ENCODE measurements at regions not wholly inside any gene's neighbourhood (a gene's known extent, or its start where the extent isn't known, plus 50 kb on each side); places are given as distances from the start of the nearest gene placed in this dataset.

DNA sequence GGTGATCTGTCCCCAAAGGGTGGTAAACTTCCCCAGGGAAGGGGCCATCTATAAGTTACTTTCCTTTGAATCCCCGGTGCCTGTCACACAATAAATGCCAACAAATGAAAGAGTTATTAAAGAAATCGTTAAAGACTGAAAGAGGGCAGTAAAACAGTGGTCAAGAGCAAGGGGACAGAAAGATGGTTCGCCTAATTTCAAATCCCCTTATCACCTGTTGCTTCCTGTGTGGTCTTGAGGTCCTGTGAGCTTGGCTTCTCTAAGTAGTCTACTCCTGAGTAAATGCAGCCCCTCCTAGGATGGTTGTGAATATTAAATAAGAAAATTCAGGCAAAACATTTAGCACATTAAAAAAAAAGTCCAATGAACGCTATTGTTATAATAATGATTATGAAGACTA is 225.7 kb upstream of the ADAMTS9 start:
- no peak overlapping the region for H3K4me3 ChIP-seq
- H3K27ac ChIP-seq = no peak overlapping the region
- no peaks in the 10 kb centered on the region for H3K4me1 ChIP-seq (replicated peaks)
- no peaks in the 10 kb centered on the region for H3K27me3 ChIP-seq (replicated peaks)
- no peak for DNase-seq (ENCODE audit: low read depth in 1 of 2, low spot score in 2 of 2)
- no peaks in the 10 kb centered on the region for H3K36me3 ChIP-seq
- H3K9me3 ChIP-seq (replicated peaks) = no peaks in the 10 kb centered on the region

DNA sequence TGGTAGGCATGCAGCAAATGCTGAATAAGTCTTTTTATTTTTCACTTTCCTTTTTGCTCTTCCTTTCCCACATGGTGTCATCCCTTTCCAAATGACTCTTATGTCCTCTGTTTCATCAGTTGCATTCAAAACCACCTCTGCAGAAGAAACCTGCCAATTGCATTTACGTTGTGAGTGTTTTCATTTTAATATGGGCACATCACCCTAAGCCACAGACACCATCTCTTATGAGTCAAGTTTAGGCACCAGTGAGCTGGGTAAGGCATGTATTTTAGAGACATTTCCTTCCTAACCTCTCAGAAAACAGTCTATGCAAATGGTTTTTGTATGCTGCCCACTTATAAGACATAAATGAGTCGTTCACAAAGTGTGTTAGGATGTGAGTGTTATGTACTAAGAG is 223.3 kb upstream of the ADAMTS9 start:
- Histone ChIP-seq H3K36me3 (no peaks in the 10 kb centered on the region), H3K4me3 (no peak overlapping the region), H3K27ac (no peak overlapping the region), H3K27me3 (replicated peaks) (no peaks in the 10 kb centered on the region), H3K9me3 (replicated peaks) (no peaks in the 10 kb centered on the region), H3K4me1 (replicated peaks) (no peaks in the 10 kb centered on the region)
- no peak for DNase-seq (ENCODE audit: low read depth in 1 of 2, low spot score in 2 of 2)

DNA sequence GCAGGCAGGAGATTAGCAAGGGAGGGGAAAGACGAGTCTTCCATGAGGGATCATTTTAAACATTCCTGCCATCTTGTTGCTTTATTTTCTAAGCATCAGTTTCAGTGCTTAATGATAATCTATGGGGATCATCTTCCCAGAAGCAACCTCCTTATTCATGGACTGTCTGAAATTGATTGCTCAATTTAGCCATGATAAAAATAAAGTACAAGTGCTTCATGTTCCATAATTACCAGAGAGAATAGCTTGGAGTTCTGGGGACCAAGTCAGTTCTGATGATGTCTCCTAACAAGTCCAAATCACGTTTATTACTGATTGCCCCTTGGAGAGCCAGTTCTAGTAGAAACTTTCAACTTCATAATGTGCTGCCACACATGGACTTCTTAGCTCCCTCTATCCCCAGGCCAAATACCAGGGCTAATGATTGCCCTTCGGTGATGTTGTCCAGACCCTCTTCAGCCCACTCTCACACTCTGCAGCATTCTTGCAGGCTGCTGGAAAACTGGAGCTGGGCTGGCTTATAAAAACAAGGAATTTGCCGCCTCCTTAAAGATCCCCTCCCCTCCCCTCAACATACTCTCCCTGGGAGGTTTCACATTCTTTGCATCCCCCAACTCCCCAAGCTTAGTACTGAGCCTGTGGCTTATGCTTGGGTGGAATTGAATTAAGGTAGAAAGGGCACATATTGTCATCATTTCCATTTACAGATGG is 222.1 kb upstream of the ADAMTS9 start:
- no peak overlapping the region for H3K27ac ChIP-seq
- H3K4me3 ChIP-seq = no peak overlapping the region
- no peaks in the 10 kb centered on the region for H3K36me3 ChIP-seq
- no peak for DNase-seq (ENCODE audit: low read depth in 1 of 2, low spot score in 2 of 2)
- H3K9me3 ChIP-seq (replicated peaks) = no peaks in the 10 kb centered on the region
- H3K27me3 ChIP-seq (replicated peaks) = no peaks in the 10 kb centered on the region
- no peaks in the 10 kb centered on the region for H3K4me1 ChIP-seq (replicated peaks)

DNA sequence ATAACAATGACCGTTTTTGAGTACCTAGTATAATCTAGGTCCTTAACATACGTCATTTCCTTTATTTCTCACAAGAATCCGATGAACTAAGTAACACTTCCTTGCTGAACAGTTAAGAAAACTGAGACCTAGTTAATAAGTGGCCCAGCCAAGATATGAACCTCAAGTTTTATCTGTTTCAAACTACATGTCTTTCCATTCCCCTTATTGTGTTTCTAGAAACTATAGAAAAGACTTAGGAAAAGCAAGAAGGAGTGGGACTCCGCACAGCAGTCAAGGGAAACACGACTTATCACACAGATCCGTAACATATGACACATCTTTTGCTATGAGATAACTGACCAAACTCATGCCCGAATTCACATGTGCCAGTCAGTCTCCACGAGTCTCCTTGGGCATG is 221.2 kb upstream of the ADAMTS9 start:
- Histone ChIP-seq H3K36me3 (no peaks in the 10 kb centered on the region), H3K27me3 (replicated peaks) (no peaks in the 10 kb centered on the region), H3K4me3 (no peak overlapping the region), H3K4me1 (replicated peaks) (no peaks in the 10 kb centered on the region), H3K27ac (no peak overlapping the region), H3K9me3 (replicated peaks) (no peaks in the 10 kb centered on the region)
- no peak for DNase-seq (ENCODE audit: low read depth in 1 of 2, low spot score in 2 of 2)

DNA sequence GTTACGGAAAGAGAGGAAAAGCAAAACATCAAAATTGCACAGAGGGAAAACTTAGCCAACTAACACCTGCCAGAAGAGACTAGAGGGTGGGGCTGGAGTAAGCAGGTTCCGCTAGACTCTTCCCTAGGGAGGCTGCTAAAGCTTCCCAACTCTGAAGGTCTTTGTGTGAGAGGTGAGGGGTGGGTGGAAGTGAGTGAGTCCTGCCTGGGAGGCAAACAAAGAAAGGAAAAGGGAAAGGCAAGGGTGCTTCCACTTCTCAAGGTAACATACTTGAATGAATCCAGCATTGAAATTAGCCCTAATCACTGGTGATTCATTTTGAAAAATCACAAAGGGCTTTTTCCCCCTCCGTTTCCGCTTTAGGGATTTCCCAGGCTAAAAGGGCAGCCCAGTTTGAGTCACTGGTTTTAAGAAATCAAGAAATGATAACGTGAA is 220.5 kb upstream of the ADAMTS9 start:
- Histone ChIP-seq H3K9me3 (replicated peaks) (no peaks in the 10 kb centered on the region), H3K36me3 (no peaks in the 10 kb centered on the region), H3K4me1 (replicated peaks) (no peaks in the 10 kb centered on the region), H3K4me3 (no peak overlapping the region), H3K27me3 (replicated peaks) (no peaks in the 10 kb centered on the region), H3K27ac (no peak overlapping the region)
- DNase-seq (ENCODE audit: low read depth in 1 of 2, low spot score in 2 of 2) = no peak

DNA sequence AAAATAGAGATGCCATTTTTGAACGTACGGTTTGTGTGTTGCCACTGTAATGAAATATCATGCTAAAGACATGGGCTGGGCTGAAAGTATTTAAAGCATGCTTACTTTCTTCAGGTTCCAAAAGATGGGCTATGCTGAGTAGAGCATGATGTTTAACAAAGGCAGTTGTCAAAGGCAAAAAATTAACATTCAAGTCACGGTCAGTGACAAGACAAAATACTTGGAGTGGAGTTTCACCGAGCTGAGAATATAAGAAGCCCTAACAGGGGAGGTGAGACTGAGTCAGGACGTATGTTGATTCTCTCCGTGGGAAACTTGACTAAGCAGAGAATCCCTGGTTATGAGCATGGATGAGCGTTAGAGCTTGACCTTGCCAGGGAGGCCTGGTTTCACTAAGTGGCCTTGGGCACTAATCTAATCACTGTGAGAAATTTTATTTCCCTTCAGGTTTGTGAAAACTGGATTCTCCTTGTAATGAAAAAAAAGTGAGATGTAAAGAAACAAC is 218.2 kb upstream of the ADAMTS9 start:
- Histone ChIP-seq H3K4me3 (no peak overlapping the region), H3K4me1 (replicated peaks) (no peaks in the 10 kb centered on the region), H3K27ac (no peak overlapping the region), H3K9me3 (replicated peaks) (no peaks in the 10 kb centered on the region), H3K27me3 (replicated peaks) (no peaks in the 10 kb centered on the region), H3K36me3 (no peaks in the 10 kb centered on the region)
- DNase-seq (ENCODE audit: low read depth in 1 of 2, low spot score in 2 of 2) = no peak

DNA sequence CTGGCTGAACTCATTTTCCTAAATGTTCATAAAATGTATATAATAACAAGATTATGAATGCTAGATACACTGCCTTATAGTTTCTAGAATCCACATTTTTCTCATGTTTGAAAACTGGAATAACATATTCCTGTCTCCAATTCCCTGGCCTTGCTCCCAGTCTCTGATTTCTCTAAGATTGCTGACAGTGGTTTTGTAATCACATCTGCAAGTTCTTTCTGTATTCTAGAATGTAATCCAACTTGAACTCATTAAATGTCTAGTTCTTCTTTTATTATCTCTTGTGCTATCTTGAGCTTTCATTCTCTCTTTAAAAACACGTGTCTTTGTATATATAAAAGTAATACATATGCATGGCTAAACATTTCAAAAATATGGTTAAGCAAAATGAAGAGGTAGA is 215.2 kb upstream of the ADAMTS9 start:
- no peak for DNase-seq (ENCODE audit: low read depth in 1 of 2, low spot score in 2 of 2)
- H3K27ac ChIP-seq = no peak overlapping the region
- H3K4me3 ChIP-seq = no peak overlapping the region
- H3K9me3 ChIP-seq (replicated peaks) = no peaks in the 10 kb centered on the region
- H3K27me3 ChIP-seq (replicated peaks) = no peaks in the 10 kb centered on the region
- no peaks in the 10 kb centered on the region for H3K36me3 ChIP-seq
- H3K4me1 ChIP-seq (replicated peaks) = no peaks in the 10 kb centered on the region

DNA sequence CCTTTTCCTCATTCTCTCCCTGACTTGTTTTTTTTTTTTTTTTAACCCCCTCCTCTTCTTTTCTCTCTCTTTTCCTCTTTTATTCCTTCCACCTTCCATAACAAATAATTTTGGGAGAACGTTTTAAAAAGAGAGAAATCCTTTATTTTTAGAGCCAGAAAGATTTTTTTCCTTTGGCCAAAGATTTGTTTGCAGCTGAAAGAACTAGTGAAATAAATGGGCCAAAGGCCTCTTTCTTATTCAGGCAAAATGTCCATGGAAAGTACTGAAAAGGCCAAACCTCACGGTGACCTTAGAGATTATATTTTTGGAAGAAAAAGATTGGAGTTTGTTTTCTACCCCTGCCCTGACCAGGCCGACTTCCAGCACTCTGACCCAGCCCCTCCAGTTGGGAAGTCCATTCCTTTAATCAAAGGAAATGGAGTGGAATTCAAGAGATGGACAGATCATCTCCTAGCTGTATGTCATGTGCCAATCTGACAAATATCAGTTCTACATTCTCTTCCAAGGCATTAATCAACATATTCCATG is 214.3 kb upstream of the ADAMTS9 start:
- H3K27ac ChIP-seq = no peak overlapping the region
- H3K4me1 ChIP-seq (replicated peaks) = no peaks in the 10 kb centered on the region
- no peaks in the 10 kb centered on the region for H3K36me3 ChIP-seq
- no peak for DNase-seq (ENCODE audit: low read depth in 1 of 2, low spot score in 2 of 2)
- no peaks in the 10 kb centered on the region for H3K27me3 ChIP-seq (replicated peaks)
- no peak overlapping the region for H3K4me3 ChIP-seq
- no peaks in the 10 kb centered on the region for H3K9me3 ChIP-seq (replicated peaks)

DNA sequence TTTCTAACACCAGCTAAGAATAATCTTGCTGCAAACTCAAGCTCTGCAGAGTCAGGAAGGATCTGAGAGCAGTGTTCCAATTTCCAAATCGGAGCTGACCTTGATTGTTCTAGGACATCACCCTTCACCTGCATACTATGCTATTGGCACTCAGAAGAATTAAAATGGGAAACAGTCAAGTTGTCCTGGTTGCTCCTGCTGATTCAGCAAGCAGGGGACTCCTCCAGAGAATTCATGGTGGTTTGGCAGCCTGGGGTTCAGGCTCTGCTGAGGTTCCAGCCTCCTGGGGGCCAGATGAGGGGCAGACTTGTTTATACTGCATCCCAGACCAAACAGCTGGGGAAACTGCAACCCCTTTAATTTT is 213.7 kb upstream of the ADAMTS9 start:
- DNase-seq (ENCODE audit: low read depth in 1 of 2, low spot score in 2 of 2) = no peak
- H3K9me3 ChIP-seq (replicated peaks) = no peaks in the 10 kb centered on the region
- H3K27me3 ChIP-seq (replicated peaks) = no peaks in the 10 kb centered on the region
- H3K4me1 ChIP-seq (replicated peaks) = no peaks in the 10 kb centered on the region
- H3K36me3 ChIP-seq = no peaks in the 10 kb centered on the region
- no peak overlapping the region for H3K4me3 ChIP-seq
- H3K27ac ChIP-seq = no peak overlapping the region

DNA sequence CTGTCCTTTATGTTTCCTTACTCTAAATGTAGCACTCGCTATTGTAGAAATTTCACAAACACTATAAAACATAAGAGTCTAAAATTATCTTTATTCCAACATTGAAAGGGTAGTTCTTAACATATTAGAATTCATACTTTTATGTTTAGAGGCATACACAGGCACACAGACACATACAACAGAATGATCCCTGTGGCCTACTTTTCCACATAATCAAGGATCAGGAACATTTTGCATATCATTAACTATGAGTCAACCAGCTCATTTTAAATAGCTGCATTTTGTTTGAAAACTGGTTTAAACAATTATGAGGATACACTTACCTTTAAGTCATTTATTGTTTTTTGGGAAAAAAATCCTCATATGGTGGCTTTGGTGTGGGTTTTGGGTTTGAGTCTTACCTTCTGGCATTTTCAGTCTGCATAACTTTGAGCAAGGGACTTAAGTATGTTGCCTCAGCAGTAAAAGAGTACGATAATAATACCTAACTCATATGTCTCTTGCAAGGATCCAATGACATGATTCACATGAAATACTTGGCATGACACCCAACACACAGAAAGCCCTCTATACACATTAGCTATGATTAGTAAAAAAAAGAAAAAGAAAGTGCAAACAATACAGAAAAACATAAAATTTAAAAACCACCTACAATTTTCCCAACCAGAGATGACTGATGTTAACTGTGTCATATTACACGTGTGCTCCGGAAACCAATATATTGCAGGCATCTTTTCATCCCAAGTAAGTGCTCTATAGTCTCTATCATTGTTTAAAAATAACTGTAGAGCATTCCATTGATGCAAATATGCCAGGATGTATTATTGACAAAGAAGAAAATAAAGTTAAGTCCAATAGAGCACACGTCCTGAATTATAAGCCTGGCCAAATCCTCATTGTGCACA is 213.1 kb upstream of the ADAMTS9 start:
- Histone ChIP-seq H3K36me3 (no peaks in the 10 kb centered on the region), H3K27ac (no peak overlapping the region), H3K4me3 (no peak overlapping the region), H3K4me1 (replicated peaks) (no peaks in the 10 kb centered on the region), H3K9me3 (replicated peaks) (no peaks in the 10 kb centered on the region), H3K27me3 (replicated peaks) (no peaks in the 10 kb centered on the region)
- no peak for DNase-seq (ENCODE audit: low read depth in 1 of 2, low spot score in 2 of 2)

DNA sequence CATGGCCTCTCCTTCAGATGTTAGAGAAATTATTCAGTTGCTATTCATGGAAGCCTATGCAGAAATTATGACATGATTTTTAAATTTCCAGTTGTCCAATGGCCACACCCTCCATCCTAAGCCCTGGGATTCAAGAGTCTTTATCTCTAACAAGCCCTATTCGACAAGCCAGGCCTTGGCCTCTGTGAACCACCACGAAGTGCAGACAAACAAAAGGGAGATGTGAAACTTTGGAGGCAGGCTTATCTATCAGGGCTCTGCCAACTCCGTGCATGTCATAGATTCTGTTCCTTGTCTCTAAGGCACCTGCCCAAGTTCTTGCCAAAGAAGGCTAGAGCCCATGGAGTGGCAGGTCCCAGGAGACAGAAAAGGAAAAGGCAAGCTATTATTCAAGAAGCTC is 212.4 kb upstream of the ADAMTS9 start:
- H3K9me3 ChIP-seq (replicated peaks) = no peaks in the 10 kb centered on the region

DNA sequence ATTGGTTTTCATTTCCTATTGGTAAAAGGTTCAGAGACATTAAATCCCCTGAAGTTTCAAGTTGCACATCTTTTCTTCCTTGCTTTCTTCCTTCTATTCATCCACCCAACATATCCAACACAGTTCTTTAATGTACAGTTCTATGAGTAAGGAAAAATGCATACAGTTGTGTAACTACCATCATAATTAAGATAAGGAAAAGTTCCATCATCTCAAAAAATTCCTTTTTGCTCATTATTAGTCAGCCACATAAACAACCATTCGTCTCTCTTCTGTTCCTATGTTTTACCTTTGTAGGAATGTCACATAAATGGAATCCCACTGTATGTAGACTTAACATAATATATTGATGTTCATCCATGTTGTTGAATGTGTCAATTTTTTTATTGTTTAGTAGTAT is 211.1 kb upstream of the ADAMTS9 start:
- Histone ChIP-seq H3K4me3 (no peak overlapping the region), H3K9me3 (replicated peaks) (no peaks in the 10 kb centered on the region), H3K27me3 (replicated peaks) (no peaks in the 10 kb centered on the region), H3K27ac (no peak overlapping the region), H3K4me1 (replicated peaks) (no peaks in the 10 kb centered on the region), H3K36me3 (no peaks in the 10 kb centered on the region)
- no peak for DNase-seq (ENCODE audit: low read depth in 1 of 2, low spot score in 2 of 2)

More for the DNA sequence above, 212.4 kb upstream of the ADAMTS9 start:
- no peak overlapping the region for H3K4me3 ChIP-seq
- H3K27me3 ChIP-seq (replicated peaks) = no peaks in the 10 kb centered on the region
- DNase-seq (ENCODE audit: low read depth in 1 of 2, low spot score in 2 of 2) = no peak
- no peaks in the 10 kb centered on the region for H3K4me1 ChIP-seq (replicated peaks)
- no peaks in the 10 kb centered on the region for H3K36me3 ChIP-seq
- H3K27ac ChIP-seq = no peak overlapping the region

DNA sequence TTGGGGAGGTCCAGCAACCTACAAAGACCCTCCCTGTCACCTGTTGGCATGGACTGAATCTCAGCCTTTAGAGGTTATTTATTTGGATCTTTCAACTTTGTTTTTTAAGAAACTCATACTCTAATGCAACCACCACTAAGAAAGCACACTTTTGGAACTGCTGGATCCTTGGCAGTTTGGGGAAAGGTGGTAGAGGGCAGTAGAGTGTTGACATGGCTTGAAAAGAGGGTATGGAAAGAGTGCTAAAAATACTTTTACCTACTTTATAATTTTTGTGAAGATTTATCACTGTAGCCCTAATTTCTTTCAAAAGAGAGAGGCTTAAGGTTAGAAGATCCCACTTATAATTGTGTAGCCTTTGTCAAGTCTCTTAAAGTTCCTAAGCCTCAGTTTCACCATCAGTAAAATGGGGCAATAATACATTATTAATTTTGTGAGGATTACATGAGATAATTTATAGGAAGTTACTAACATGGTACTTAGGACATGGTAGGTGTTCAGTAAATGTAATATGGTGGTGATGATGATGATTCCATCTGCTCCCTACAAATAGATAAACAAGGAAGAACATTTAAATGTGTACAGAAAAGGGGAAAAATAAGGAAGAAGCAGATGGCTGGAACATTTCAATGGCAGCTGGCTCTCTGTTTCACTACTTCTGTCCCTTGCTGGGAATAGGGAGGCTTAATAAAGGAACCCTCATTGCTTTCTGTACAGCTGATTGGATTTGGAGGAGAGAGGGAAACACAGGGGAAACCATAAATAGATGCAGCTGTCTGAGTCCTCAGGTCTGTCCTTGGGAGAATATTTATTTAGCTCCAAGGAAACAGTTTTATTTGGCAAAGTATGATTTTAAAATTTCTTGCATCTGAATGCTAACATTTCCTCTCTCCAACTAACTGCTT is 208.4 kb upstream of the ADAMTS9 start:
- no peak for DNase-seq (ENCODE audit: low read depth in 1 of 2, low spot score in 2 of 2)
- Histone ChIP-seq H3K4me3 (no peak overlapping the region), H3K27me3 (replicated peaks) (no peaks in the 10 kb centered on the region), H3K4me1 (replicated peaks) (no peaks in the 10 kb centered on the region), H3K9me3 (replicated peaks) (no peaks in the 10 kb centered on the region), H3K36me3 (no peaks in the 10 kb centered on the region), H3K27ac (no peak overlapping the region)

Data from SJSA1 (cell line).